ENCODE measurements at regions not wholly inside any gene's neighbourhood (a gene's known extent, or its start where the extent isn't known, plus 50 kb on each side); places are given as distances from the start of the nearest gene placed in this dataset.

- TF ChIP-seq POLR2A (IDR thresholded peaks at IDR 0.05) (no peak), POLR2AphosphoS5 (IDR thresholded peaks at IDR 0.05) (no peak)
- TF ChIP-seq, protein P1, sequence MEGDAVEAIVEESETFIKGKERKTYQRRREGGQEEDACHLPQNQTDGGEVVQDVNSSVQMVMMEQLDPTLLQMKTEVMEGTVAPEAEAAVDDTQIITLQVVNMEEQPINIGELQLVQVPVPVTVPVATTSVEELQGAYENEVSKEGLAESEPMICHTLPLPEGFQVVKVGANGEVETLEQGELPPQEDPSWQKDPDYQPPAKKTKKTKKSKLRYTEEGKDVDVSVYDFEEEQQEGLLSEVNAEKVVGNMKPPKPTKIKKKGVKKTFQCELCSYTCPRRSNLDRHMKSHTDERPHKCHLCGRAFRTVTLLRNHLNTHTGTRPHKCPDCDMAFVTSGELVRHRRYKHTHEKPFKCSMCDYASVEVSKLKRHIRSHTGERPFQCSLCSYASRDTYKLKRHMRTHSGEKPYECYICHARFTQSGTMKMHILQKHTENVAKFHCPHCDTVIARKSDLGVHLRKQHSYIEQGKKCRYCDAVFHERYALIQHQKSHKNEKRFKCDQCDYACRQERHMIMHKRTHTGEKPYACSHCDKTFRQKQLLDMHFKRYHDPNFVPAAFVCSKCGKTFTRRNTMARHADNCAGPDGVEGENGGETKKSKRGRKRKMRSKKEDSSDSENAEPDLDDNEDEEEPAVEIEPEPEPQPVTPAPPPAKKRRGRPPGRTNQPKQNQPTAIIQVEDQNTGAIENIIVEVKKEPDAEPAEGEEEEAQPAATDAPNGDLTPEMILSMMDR (IDR thresholded peaks at IDR 0.05), result no peak
These were observed 176.6 kb upstream of the ARGLU1 start for GRCh38 chr13:106744516-106744915.
